Neural progenitor cell (in vitro differentiated cells): ENCODE measurements at regions not wholly inside any gene's neighbourhood (a gene's known extent, or its start where the extent isn't known, plus 50 kb on each side); places are given as distances from the start of the nearest gene placed in this dataset.

Experiments used
- DNase-seq: peaks from one replicate; pipeline ENCODE4 v3.0.0-alpha.2; 2016; ENCODE audit warnings: low spot score
- H2AFZ ChIP-seq: fragments of 200-600 bp; sonication (generic); replicated peaks from 2 replicates; pipeline ENCODE4 v1.6.1; 2016; ENCODE audit warnings: antibody characterized with exemption
- H3F3A ChIP-seq: fragments of 200-600 bp; sonication (generic); 2 replicates; pipeline ENCODE4 v1.6.1; 2016; ENCODE audit warnings: antibody characterized with exemption, low read depth
- H3K27ac ChIP-seq: fragments of 200-600 bp; sonication (generic); 2 replicates; pipeline ENCODE4 v1.5.1; 2016; ENCODE audit warnings: mild to moderate bottlenecking
- H3K27me3 ChIP-seq: fragments of 200-600 bp; sonication (generic); 2 replicates; pipeline ENCODE4 v1.6.1; 2016; ENCODE audit warnings: mild to moderate bottlenecking, moderate library complexity
- H3K36me3 ChIP-seq: fragments of 200-600 bp; sonication (generic); 2 replicates; pipeline ENCODE4 v1.5.1; 2016
- H3K4me1 ChIP-seq: fragments of 200-600 bp; sonication (generic); 2 replicates; pipeline ENCODE4 v1.6.1; 2016; ENCODE audit warnings: mixed run types
- H3K4me2 ChIP-seq: fragments of 200-600 bp; sonication (generic); 2 replicates; pipeline ENCODE4 v1.6.1; 2016
- H3K4me3 ChIP-seq: fragments of 200-600 bp; sonication (generic); 2 replicates; pipeline ENCODE4 v1.5.1; 2016
- H3K79me2 ChIP-seq: fragments of 200-600 bp; sonication (generic); 2 replicates; pipeline ENCODE4 v1.6.1; 2016; ENCODE audit warnings: low read depth
- H3K9ac ChIP-seq: fragments of 200-600 bp; sonication (generic); 2 replicates; pipeline ENCODE4 v1.6.1; 2016
- H3K9me3 ChIP-seq: fragments of 200-600 bp; sonication (generic); 2 replicates; pipeline ENCODE4 v1.5.1; 2016; ENCODE audit warnings: low read depth
- H4K20me1 ChIP-seq: fragments of 200-600 bp; sonication (generic); 2 replicates; pipeline ENCODE4 v1.6.1; 2016; ENCODE audit warnings: low read depth
- H3K27ac Mint-ChIP-seq: 3 replicates; pipeline ENCODE4 v1.8.0; 2021; ENCODE audit warnings: mixed read lengths
- H3K27me3 Mint-ChIP-seq: 2 replicates; pipeline ENCODE4 v1.8.0; 2022; ENCODE audit warnings: low read depth, mild to moderate bottlenecking, inconsistent platforms, moderate library complexity, mixed read lengths; ENCODE audit not compliant: insufficient read depth
- H3K36me3 Mint-ChIP-seq: 3 replicates; pipeline ENCODE4 v1.8.0; 2021; ENCODE audit warnings: mixed read lengths
- H3K4me1 Mint-ChIP-seq: 3 replicates; pipeline ENCODE4 v1.8.0; 2021; ENCODE audit warnings: mixed read lengths
- H3K4me3 Mint-ChIP-seq: 3 replicates; pipeline ENCODE4 v1.8.0; 2021; ENCODE audit warnings: mild to moderate bottlenecking, moderate library complexity, mixed read lengths
- H3K9me3 Mint-ChIP-seq: 3 replicates; pipeline ENCODE4 v1.8.0; 2020; ENCODE audit warnings: mixed read lengths
- EZH2 ChIP-seq: fragments of 200-600 bp; sonication (generic); IDR thresholded peaks from 2 replicates; pipeline ENCODE4 v1.6.1; 2017; ENCODE audit warnings: antibody characterized with exemption, mild to moderate bottlenecking, moderate library complexity
- EZH2phosphoT487 ChIP-seq: fragments of 200-600 bp; sonication (generic); IDR thresholded peaks from 2 replicates; pipeline ENCODE4 v1.6.1; 2017; ENCODE audit warnings: antibody characterized with exemption
- TF ChIP-seq, protein P1 (sequence below): fragments of 200-600 bp; sonication (generic); IDR thresholded peaks from 2 replicates; pipeline ENCODE4 v1.5.1; 2017; ENCODE audit warnings: antibody characterized with exemption, mild to moderate bottlenecking

- no peak overlapping the region for H3K27ac Mint-ChIP-seq
- no peaks in the 10 kb centered on the region for H3K36me3 Mint-ChIP-seq
- no peaks in the 10 kb centered on the region for H3K27me3 Mint-ChIP-seq
- peaks cover 3% of the 10 kb centered on the region for H3K9me3 Mint-ChIP-seq
- no peak overlapping the region for H3K4me2 ChIP-seq
- no peak overlapping the region for H3K27ac ChIP-seq
- no peaks in the 10 kb centered on the region for H3K27me3 ChIP-seq
- no peaks in the 10 kb centered on the region for H3K4me1 Mint-ChIP-seq
- H3K4me3 Mint-ChIP-seq: no peak overlapping the region
- H3K4me3 ChIP-seq: no peak overlapping the region
- H4K20me1 ChIP-seq: no peaks in the 10 kb centered on the region
- no peaks in the 10 kb centered on the region for H3F3A ChIP-seq
- no peak overlapping the region for H2AFZ ChIP-seq
- DNase-seq: no peak
- no peaks in the 10 kb centered on the region for H3K79me2 ChIP-seq
- H3K4me1 ChIP-seq: no peaks in the 10 kb centered on the region
- H3K36me3 ChIP-seq: no peaks in the 10 kb centered on the region
- no peak overlapping the region for H3K9ac ChIP-seq
- H3K9me3 ChIP-seq: no peaks in the 10 kb centered on the region
- TF ChIP-seq, protein P1, sequence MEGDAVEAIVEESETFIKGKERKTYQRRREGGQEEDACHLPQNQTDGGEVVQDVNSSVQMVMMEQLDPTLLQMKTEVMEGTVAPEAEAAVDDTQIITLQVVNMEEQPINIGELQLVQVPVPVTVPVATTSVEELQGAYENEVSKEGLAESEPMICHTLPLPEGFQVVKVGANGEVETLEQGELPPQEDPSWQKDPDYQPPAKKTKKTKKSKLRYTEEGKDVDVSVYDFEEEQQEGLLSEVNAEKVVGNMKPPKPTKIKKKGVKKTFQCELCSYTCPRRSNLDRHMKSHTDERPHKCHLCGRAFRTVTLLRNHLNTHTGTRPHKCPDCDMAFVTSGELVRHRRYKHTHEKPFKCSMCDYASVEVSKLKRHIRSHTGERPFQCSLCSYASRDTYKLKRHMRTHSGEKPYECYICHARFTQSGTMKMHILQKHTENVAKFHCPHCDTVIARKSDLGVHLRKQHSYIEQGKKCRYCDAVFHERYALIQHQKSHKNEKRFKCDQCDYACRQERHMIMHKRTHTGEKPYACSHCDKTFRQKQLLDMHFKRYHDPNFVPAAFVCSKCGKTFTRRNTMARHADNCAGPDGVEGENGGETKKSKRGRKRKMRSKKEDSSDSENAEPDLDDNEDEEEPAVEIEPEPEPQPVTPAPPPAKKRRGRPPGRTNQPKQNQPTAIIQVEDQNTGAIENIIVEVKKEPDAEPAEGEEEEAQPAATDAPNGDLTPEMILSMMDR: no peak
- TF ChIP-seq EZH2phosphoT487 (no peak), EZH2 (no peak)
Observed at GRCh38 chr9:77111408-77111807, 65.9 kb upstream of the VPS13A start.

DNA sequence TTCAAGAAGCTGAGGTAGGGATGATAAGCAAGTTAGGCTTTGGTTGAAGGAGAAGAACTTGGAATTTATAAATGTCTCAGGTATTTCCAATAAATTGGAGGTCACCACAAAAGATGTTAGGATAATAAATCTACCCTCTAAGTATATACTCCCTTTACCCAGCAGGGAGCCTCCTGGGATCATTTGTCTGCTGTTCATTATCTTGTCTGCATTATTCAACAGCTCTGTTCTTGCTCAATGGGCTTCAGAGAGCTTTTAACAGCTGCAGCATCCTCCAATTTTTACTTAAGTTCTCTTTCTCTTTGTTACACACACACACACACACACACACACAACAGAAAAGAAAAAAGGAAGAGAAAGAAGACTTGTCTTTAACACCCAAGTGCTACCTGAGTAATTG lies 51.7 kb upstream of the VPS13A start:
- Mint-ChIP-seq H3K27ac (no peak overlapping the region), H3K27me3 (peaks cover 2% of the 10 kb centered on the region), H3K9me3 (peaks cover 3% of the 10 kb centered on the region), H3K4me3 (no peak overlapping the region), H3K4me1 (peaks cover 20% of the 10 kb centered on the region), H3K36me3 (no peaks in the 10 kb centered on the region)
- Histone ChIP-seq H3K4me1 (peaks cover 28% of the 10 kb centered on the region), H3F3A (peaks cover 16% of the 10 kb centered on the region), H3K79me2 (no peaks in the 10 kb centered on the region), H2AFZ (no peak overlapping the region), H3K9ac (no peak overlapping the region), H3K4me2 (no peak overlapping the region), H3K4me3 (no peak overlapping the region), H3K27ac (no peak overlapping the region), H3K9me3 (no peaks in the 10 kb centered on the region), H3K27me3 (no peaks in the 10 kb centered on the region), H3K36me3 (no peaks in the 10 kb centered on the region), H4K20me1 (no peaks in the 10 kb centered on the region)
- TF ChIP-seq, protein P1: no peak
- no peak for TF ChIP-seq EZH2
- TF ChIP-seq EZH2phosphoT487: no peak
- DNase-seq: peak; percentile 26

DNA sequence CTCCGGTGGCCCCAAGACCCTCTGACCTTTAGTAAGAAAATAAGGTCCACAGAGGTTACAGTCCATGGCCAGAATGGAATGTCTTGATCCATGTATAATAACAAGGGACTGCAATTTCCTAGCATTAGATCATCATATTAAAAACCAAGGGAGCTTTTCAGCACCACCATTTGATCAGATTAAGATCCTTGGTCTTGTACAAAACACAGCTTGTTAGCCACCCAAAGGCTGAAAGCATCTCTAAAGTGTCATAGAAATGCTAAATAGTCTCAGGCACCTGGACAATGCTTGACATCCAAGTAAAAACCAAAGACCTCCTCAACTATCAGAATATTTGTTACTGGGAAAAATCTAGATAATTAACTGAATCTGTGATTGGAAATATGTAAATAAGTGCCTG lies 50.3 kb upstream of the VPS13A start:
- H3K9me3 ChIP-seq: no peaks in the 10 kb centered on the region
- no peak overlapping the region for H3K9ac ChIP-seq
- no peak overlapping the region for H3K4me3 Mint-ChIP-seq
- no peaks in the 10 kb centered on the region for H3K36me3 Mint-ChIP-seq
- H3K4me2 ChIP-seq: no peak overlapping the region
- H2AFZ ChIP-seq: no peak overlapping the region
- H4K20me1 ChIP-seq: no peaks in the 10 kb centered on the region
- no peaks in the 10 kb centered on the region for H3K27me3 ChIP-seq
- DNase-seq: no peak
- H3F3A ChIP-seq: peaks cover 16% of the 10 kb centered on the region
- peaks cover 20% of the 10 kb centered on the region for H3K4me1 Mint-ChIP-seq
- H3K36me3 ChIP-seq: no peaks in the 10 kb centered on the region
- H3K4me3 ChIP-seq: no peak overlapping the region
- peaks cover 2% of the 10 kb centered on the region for H3K27me3 Mint-ChIP-seq
- TF ChIP-seq EZH2 (no peak), EZH2phosphoT487 (no peak)
- TF ChIP-seq, protein P1: no peak
- H3K27ac ChIP-seq: no peak overlapping the region
- H3K79me2 ChIP-seq: no peaks in the 10 kb centered on the region
- peaks cover 28% of the 10 kb centered on the region for H3K4me1 ChIP-seq
- peaks cover 3% of the 10 kb centered on the region for H3K9me3 Mint-ChIP-seq
- no peak overlapping the region for H3K27ac Mint-ChIP-seq
